ENCODE measurements at regions not wholly inside any gene's neighbourhood (a gene's known extent, or its start where the extent isn't known, plus 50 kb on each side); places are given as distances from the start of the nearest gene placed in this dataset.

DNA sequence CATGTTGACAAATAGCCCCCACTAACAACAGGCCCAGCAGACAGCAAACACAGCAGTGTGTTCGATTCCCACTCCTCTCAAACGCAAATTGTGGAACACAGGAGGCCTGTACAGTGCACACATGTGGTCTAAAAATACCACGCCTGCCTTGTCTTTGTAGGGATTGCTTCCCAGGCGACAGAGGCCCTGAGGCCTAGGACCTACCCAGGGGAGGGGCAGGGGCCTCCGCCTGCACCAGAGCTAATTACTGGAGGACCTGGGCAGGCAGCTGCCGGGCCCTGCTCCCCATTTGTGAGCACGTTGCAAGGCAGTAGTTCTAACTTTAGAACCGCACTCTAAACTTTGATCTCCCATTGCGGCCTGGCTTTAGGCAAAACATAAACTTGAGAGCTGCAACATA, 316.0 kb downstream of the TXNL1 start:
- Histone ChIP-seq H3K27ac (ENCODE audit: low read depth, low read length) (no peak overlapping the region), H2BK20ac (ENCODE audit: low read length) (no peak overlapping the region), H2AFZ (ENCODE audit: low read length) (no peak overlapping the region), H3K18ac (ENCODE audit: extremely low read depth, low read length) (no peak overlapping the region), H4K5ac (ENCODE audit: insufficient read length, low read depth, low read length) (no peak overlapping the region), H3K4ac (replicated peaks; ENCODE audit: insufficient read length, low read depth, low read length) (no peak overlapping the region), H4K20me1 (replicated peaks in 1 of 2; ENCODE audit: control insufficient read depth in 1 of 2, insufficient read depth in 2 of 2, low read length in 2 of 2) (no peaks in the 10 kb centered on the region), H2AK5ac (ENCODE audit: low read depth, low read length) (no peak overlapping the region), H4K8ac (ENCODE audit: extremely low read depth, insufficient read depth, low read length) (no peak overlapping the region), H3K4me1 (replicated peaks in 1 of 4; ENCODE audit: control insufficient read depth in 3 of 4, insufficient read depth in 4 of 4, low read length in 3 of 4) (peaks cover 0 to 4% (median 0%) of the 10 kb centered on the region in 4 experiments; a peak in 1 of 7 replicates), H3K9ac (replicated peaks in 1 of 4; ENCODE audit: extremely low read depth in 1 of 4, low read depth in 3 of 4, low read length in 3 of 4) (no peak overlapping the region), H2BK5ac (ENCODE audit: low read depth, low read length) (no peak overlapping the region), H3K27me3 (replicated peaks in 1 of 4; ENCODE audit: control insufficient read depth in 3 of 4, extremely low read depth in 1 of 4, insufficient read depth in 3 of 4, low read length in 3 of 4) (no peaks in the 10 kb centered on the region), H3K23ac (ENCODE audit: insufficient read length) (no peak overlapping the region), H3K56ac (replicated peaks; ENCODE audit: insufficient read length, low read depth, low read length) (no peak overlapping the region), H4K91ac (replicated peaks; ENCODE audit: insufficient read length, low read length) (no peak overlapping the region), H3K23me2 (ENCODE audit: low read depth, low read length) (no peaks in the 10 kb centered on the region; the same call in 1 of the 2 replicates), H3K9me3 (ENCODE audit: insufficient read depth in 2 of 2, low read depth in 1 of 2, low read length in 1 of 2) (no peaks in the 10 kb centered on the region), H2BK12ac (ENCODE audit: low read depth, low read length) (no peak overlapping the region), H3K36me3 (ENCODE audit: control insufficient read depth in 2 of 4, insufficient read depth in 4 of 4, low read length in 3 of 4) (no peaks in the 10 kb centered on the region), H2BK15ac (ENCODE audit: low read length) (no peak overlapping the region), H2BK120ac (replicated peaks; ENCODE audit: low read depth, low read length) (no peak overlapping the region), H3K14ac (ENCODE audit: insufficient read length) (no peak overlapping the region), H3K79me2 (ENCODE audit: control insufficient read depth in 1 of 2, insufficient read depth in 2 of 2, low read length in 2 of 2) (no peaks in the 10 kb centered on the region), H3K4me3 (ENCODE audit: extremely low read depth in 1 of 4, insufficient read depth in 2 of 4, low read depth in 3 of 4, low read length in 4 of 4) (no peak overlapping the region), H3K79me1 (ENCODE audit: low read depth, low read length) (no peaks in the 10 kb centered on the region), H3K4me2 (ENCODE audit: insufficient read depth in 1 of 2, low read depth in 2 of 2, low read length in 2 of 2) (no peak overlapping the region)
- POLR2A ChIA-PET (ENCODE audit: partially characterized antibody): no interaction called here
- CTCF ChIA-PET (ENCODE audit: partially characterized antibody): interaction anchor here (1.9 kb wide), 1 partner anchor 10 kb away, joined by 6 read pairs; no protein-coding TSS in a partner anchor
- WGBS, 2 experiments (ENCODE audit: extremely low coverage in 1 of 2, insufficient coverage in 1 of 2, insufficient read length in 1 of 2, insufficient replicate concordance in 2 of 2, low coverage in 1 of 2, low lambda C conversion rate in 2 of 2, missing lambda C conversion rate in 1 of 2): 86% methylated on average over 9 of the region's 9 CpGs; no CpG with 5 or more reads in 1 of the 2 experiments
- no peak for TF ChIP-seq SIRT6 (IDR thresholded peaks at IDR 0.05; ENCODE audit: low read length)
- no peak for DNase-seq (ENCODE audit: low read depth in 1 of 2, low spot score in 2 of 2)
- no peak for FAIRE-seq

All from H1 (cell line).